ENCODE measurements at regions not wholly inside any gene's neighbourhood (a gene's known extent, or its start where the extent isn't known, plus 50 kb on each side); places are given as distances from the start of the nearest gene placed in this dataset.
A peak's percentile ranks its signal among the peaks of the same experiment; 100 is the strongest.

DNA sequence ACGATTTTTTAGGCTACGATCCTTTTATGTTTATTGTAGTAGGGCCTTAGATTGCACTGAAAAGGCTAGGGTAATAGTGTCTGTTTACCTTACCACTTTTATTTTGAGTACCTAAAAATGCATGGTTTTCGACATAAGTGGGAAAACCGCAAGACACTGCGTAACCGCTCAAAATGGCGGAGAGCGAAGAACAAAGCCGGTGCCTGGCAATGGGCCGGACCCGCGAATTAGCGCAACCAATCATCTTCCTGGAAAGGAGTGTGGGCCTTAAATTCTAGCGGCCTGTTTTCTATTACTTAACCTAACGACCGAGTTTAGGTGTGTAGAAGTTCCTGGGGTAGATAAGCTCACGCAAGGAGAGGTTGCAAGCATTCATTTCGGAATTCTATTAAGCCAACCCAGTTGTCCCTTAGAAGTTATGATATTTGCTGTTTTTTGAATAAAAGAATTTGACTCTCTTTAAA lies 118.0 kb downstream of the HFE start:
- ChIA-PET POLR2A (interaction anchor here (0.5 to 5.8 kb wide), 20 partner anchors 8 to 1632 kb away, joined by 3 to 96 read pairs (median 6); a partner anchor contains a TSS), CTCF (interaction anchor here (0.7 to 2.3 kb wide), 7 partner anchors 8 to 350 kb away, joined by 3 to 22 read pairs (median 5); a partner anchor contains a TSS)
- Histone ChIP-seq H3K4me2 (replicated peaks; ENCODE audit: low read depth, low read length, poor library complexity, severe bottlenecking) (peak overlapping the region; percentile 79), H3K36me3 (replicated peaks in 1 of 2; ENCODE audit: control extremely low read depth in 1 of 2, control insufficient read depth in 1 of 2, extremely low read depth in 1 of 2, insufficient read depth in 2 of 2, low read length in 1 of 2) (no peaks in the 10 kb centered on the region), H3K27me3 (replicated peaks in 1 of 4; ENCODE audit: control extremely low read depth in 1 of 4, control insufficient read depth in 3 of 4, insufficient read depth in 4 of 4, low read length in 3 of 4) (no peaks in the 10 kb centered on the region), H4K20me1 (ENCODE audit: control insufficient read depth, insufficient read depth, low read length, poor library complexity, severe bottlenecking) (no peaks in the 10 kb centered on the region), H3K4me3 (ENCODE audit: control extremely low read depth in 1 of 5, extremely low read depth in 1 of 5, insufficient read depth in 1 of 5, low read depth in 2 of 5, low read length in 4 of 5) (peak overlapping the region; percentile 76 to 94 (median 81)), H3K9ac (ENCODE audit: low read length) (peak overlapping the region; percentile 84), H3K27ac (ENCODE audit: low read length in 2 of 2) (peak overlapping the region; percentile 88 to 96), H3K4me1 (ENCODE audit: control insufficient read depth in 2 of 2, insufficient read depth in 2 of 2, low read length in 2 of 2) (peaks cover 20 to 32% of the 10 kb centered on the region in 2 donors), H2AFZ (ENCODE audit: insufficient read depth, low read depth, low read length, poor library complexity, severe bottlenecking) (peak overlapping the region; percentile 64), H3K9me3 (ENCODE audit: control extremely low read depth in 1 of 3, control insufficient read depth in 2 of 3, insufficient read depth in 1 of 3, low read length in 2 of 3) (peaks cover 0 to 17% (median 0%) of the 10 kb centered on the region in 3 donors), H3K79me2 (ENCODE audit: control insufficient read depth, insufficient read depth, low read length) (no peaks in the 10 kb centered on the region)
- ATAC-seq (ENCODE audit: low read depth) (peak; percentile 67), DNase-seq (peak; percentile 91)
- intact Hi-C loops (cut with micrococcal nuclease), result loop anchor here (1.0 to 2.0 kb wide), 6 partner anchors 16 to 928 kb away; a partner anchor contains a TSS
- Mint-ChIP-seq H3K4me3 (no peak overlapping the region), H3K27ac (no peak overlapping the region), H3K9me3 (ENCODE audit: insufficient read depth) (peaks cover under 1% of the 10 kb centered on the region), H3K4me1 (peaks cover 23% of the 10 kb centered on the region), H3K27me3 (no peaks in the 10 kb centered on the region)
- WGBS (ENCODE audit: insufficient coverage), result 0% methylated on average over 7 of the region's 18 CpGs
- TF ChIP-seq, protein P1, sequence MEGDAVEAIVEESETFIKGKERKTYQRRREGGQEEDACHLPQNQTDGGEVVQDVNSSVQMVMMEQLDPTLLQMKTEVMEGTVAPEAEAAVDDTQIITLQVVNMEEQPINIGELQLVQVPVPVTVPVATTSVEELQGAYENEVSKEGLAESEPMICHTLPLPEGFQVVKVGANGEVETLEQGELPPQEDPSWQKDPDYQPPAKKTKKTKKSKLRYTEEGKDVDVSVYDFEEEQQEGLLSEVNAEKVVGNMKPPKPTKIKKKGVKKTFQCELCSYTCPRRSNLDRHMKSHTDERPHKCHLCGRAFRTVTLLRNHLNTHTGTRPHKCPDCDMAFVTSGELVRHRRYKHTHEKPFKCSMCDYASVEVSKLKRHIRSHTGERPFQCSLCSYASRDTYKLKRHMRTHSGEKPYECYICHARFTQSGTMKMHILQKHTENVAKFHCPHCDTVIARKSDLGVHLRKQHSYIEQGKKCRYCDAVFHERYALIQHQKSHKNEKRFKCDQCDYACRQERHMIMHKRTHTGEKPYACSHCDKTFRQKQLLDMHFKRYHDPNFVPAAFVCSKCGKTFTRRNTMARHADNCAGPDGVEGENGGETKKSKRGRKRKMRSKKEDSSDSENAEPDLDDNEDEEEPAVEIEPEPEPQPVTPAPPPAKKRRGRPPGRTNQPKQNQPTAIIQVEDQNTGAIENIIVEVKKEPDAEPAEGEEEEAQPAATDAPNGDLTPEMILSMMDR (IDR thresholded peaks at IDR 0.05), result no peak
- no peak for TF ChIP-seq EZH2 (IDR thresholded peaks at IDR 0.05; ENCODE audit: borderline replicate concordance, insufficient read depth, low read depth, low read length, poor library complexity, severe bottlenecking)

Measured in B cell (primary cell).